Bronchial epithelial cell (primary cell): ENCODE measurements at regions not wholly inside any gene's neighbourhood (a gene's known extent, or its start where the extent isn't known, plus 50 kb on each side); places are given as distances from the start of the nearest gene placed in this dataset.

Experiments
- DNase-seq: peaks from one replicate; pipeline ENCODE4 v3.0.0-alpha.2; 2010; ENCODE audit warnings: low read depth
- FAIRE-seq: peaks from 2 replicates; lab custom pipeline; 2011; peaks lifted over from hg19 to GRCh38; lab: Jason Lieb, UNC
- H3K27me3 ChIP-seq: 2 replicates; pipeline ENCODE4 v1.5.1; 2011; ENCODE audit warnings: low read length; ENCODE audit not compliant: control insufficient read depth, insufficient read depth
- H3K36me3 ChIP-seq: 2 replicates; pipeline ENCODE4 v1.5.1; 2011; ENCODE audit warnings: low read length; ENCODE audit not compliant: control insufficient read depth, insufficient read depth
- H3K4me3 ChIP-seq: 2 replicates; pipeline ENCODE4 v1.5.1; 2011; ENCODE audit warnings: mild to moderate bottlenecking, low read depth, low read length, control low read depth
- TF ChIP-seq, protein P1 (sequence below): IDR thresholded peaks from 2 replicates; pipeline ENCODE4 v1.5.1; 2011; ENCODE audit warnings: mild to moderate bottlenecking, moderate library complexity, low read length, control low read depth, inconsistent platforms; ENCODE audit not compliant: insufficient read depth, severe bottlenecking

DNA sequence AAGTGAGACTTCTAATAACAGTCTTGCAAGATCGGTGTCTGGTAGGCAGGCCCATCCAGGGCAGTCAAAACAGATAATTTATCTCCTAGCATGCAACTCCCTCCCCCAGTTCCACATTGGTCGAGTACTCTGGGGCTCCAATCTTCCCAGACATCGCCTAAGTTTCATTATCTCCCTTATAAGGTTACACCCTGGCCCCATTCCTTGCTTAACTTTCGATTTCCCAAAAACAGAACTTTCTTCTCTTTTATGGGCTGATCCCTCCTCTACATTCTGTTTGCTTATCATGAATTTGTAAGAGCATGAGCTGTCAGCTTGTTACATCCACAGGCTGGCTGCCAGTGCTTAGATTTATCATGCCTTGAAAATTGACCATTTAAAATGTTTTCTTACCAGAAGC is 471.3 kb downstream of the TECRL start:
- no peaks in the 10 kb centered on the region for H3K27me3 ChIP-seq
- no peak overlapping the region for H3K4me3 ChIP-seq
- no peak for FAIRE-seq

DNA sequence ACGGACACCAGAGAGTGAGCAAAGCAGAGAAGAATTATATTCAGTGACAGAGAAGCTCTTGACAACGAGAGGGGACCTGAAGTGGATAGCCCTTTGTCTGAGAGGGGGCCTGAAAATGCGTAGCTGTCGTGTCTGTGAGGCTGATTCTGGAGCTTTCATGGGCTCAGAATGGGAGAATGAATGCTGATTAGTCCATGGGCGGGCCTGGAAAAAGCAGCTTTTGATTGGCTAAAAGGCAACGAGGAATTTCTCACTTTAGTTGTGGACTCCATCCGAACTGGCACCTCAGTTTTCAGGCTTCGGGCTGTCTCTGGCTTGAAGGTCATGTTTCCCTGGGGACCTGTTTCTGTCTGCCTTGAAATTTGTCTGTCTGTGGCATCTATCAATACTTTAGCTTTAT is 487.1 kb downstream of the TECRL start:
- H3K4me3 ChIP-seq: no peak overlapping the region
- TF ChIP-seq, protein P1, sequence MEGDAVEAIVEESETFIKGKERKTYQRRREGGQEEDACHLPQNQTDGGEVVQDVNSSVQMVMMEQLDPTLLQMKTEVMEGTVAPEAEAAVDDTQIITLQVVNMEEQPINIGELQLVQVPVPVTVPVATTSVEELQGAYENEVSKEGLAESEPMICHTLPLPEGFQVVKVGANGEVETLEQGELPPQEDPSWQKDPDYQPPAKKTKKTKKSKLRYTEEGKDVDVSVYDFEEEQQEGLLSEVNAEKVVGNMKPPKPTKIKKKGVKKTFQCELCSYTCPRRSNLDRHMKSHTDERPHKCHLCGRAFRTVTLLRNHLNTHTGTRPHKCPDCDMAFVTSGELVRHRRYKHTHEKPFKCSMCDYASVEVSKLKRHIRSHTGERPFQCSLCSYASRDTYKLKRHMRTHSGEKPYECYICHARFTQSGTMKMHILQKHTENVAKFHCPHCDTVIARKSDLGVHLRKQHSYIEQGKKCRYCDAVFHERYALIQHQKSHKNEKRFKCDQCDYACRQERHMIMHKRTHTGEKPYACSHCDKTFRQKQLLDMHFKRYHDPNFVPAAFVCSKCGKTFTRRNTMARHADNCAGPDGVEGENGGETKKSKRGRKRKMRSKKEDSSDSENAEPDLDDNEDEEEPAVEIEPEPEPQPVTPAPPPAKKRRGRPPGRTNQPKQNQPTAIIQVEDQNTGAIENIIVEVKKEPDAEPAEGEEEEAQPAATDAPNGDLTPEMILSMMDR: no peak
- FAIRE-seq (no peak), DNase-seq (no peak)
- H3K36me3 ChIP-seq: no peaks in the 10 kb centered on the region
- H3K27me3 ChIP-seq: no peaks in the 10 kb centered on the region

More for the DNA sequence above, 471.3 kb downstream of the TECRL start:
- TF ChIP-seq, protein P1: no peak
- no peaks in the 10 kb centered on the region for H3K36me3 ChIP-seq
- no peak for DNase-seq

GRCh38 chr4:63921561-63921960 is 487.7 kb downstream of the TECRL start:
- DNase-seq (no peak), FAIRE-seq (no peak)
- Histone ChIP-seq H3K36me3 (no peaks in the 10 kb centered on the region), H3K4me3 (no peak overlapping the region), H3K27me3 (no peaks in the 10 kb centered on the region)
- TF ChIP-seq, protein P1: no peak

- DNase-seq: peak; percentile 0
- FAIRE-seq: no peak
- Histone ChIP-seq H3K27me3 (no peaks in the 10 kb centered on the region), H3K36me3 (no peaks in the 10 kb centered on the region), H3K4me3 (no peak overlapping the region)
- TF ChIP-seq, protein P1: no peak
These were observed 489.4 kb downstream of the TECRL start for GRCh38 chr4:63919636-63920365.

DNA sequence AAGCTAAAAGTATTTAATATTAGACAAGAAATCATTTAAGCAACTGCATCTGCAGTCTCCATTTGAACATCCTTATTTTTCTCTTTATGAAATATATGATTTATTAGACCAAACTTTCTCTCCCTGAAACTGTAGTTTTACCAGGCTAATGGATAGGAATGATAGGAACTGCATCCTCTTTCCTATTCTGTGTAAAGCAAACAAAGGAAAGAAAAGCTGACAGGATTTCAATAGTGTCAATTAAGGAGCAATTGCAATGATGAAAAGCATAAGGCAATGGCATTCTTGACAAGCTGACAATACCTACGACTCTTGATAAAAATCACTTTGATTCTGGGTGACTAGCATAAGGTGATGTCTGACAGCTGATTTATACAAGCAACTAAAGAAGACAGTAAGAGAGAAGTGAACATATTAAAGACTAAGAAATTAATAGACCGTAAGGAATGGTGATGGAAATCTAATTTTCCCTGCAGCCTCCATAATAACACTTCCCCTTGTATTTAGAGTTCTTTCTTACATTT is 502.5 kb downstream of the TECRL start:
- H3K27me3 ChIP-seq: no peaks in the 10 kb centered on the region
- DNase-seq (no peak), FAIRE-seq (no peak)
- TF ChIP-seq, protein P1: no peak
- H3K36me3 ChIP-seq: no peaks in the 10 kb centered on the region
- no peak overlapping the region for H3K4me3 ChIP-seq
